ENCODE measurements at regions not wholly inside any gene's neighbourhood (a gene's known extent, or its start where the extent isn't known, plus 50 kb on each side); places are given as distances from the start of the nearest gene placed in this dataset.
"Not testable (repeated sequence)": the region's sequence is repeated elsewhere in the genome, so short reads cannot be mapped to it uniquely, and the experiment has no call there.

DNA sequence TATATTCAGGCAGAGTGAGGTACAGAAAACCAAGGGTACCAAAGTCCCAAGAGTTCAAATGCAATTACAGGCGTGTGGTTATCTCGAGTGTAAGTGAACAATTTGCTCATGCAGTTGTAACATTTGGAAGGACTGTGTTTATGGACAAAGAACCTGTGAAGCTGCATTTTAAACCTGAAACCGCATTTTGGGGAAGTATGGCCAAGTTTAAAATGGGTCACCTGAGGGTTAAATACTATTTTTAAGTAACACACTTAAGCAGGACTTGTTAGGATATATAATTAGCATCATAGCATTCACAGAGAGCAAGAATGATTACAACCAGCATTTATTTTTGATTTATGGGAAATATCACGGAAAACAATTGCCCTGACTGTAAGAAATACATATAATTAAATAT is 79.1 kb upstream of the LCORL start:
- no peak for DNase-seq

DNA sequence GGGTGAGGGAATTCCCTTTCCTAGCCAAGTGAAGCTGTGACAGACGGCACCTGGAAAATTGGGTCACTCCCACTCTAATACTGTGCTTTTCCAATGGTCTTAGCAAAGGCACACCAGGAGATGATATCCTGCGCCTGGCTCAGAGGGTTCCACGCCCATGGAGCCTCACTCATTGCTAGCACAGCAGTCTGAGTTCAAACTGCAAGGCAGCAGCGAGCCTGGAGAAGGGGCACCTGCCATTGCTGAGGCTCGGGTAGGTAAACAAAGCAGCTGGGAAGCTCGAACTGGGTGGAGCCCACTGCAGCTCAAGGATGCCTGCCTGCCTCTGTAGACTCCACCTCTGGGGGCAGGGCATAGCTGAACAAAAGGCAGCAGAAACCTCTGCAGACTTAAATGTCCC is 68.9 kb upstream of the LCORL start:
- DNase-seq = not testable (repeated sequence)

DNA sequence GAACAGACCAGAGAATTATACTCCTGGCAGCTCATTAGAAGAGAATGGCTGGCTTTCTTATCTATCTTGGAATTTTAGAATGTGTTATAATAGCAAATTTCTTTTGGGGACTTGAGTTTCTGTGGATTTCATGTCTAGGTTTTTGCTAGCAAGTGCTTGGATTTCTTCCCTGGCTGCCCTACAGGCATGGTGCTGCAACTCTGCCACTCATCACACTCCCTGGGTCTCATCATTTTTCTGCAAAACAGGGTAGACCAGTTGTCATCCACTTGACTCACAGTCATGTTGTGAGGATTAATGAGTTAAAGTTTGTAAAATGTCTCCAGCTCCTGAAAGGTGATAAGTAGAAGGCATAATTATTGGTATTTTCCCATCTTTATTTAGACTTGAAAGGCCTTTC is 60.7 kb upstream of the LCORL start:
- no peak for DNase-seq

DNA sequence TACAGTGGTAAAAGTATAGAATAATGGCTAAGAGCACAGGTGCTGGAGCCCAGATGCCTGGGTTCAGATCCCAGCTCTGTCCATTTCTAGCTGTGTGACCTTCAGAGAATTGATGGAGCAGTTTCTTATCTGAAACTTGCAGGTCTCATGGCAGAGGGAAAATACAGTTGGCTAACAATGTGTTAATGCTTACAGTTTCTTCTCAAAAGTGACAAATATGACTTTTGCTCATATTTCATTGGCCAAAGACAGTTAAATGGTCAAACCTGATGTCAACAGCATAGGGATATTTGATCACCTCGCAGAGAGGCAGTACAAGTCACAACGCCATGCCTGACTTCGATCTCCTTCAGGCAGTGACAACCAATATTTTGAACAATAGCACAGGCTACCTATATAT is 60.2 kb upstream of the LCORL start:
- DNase-seq = no peak

DNA sequence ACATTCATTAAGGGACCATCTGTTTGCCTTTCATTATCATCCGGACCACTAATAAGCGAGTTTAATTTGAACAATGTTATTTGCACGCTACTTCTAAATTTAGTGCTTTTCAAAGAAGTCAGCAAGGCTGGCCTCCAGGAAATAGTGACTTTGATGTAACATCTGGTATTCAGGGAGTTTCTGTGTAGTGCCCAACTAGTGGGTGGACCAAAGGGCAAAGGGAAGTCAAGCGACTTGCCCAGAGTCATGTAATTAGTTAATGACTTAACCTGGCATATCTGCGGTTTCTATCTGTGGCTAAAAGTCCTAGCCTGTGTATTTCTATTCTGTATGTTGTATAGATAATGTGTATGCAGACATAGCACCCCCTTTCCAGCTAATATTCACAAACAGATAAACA is 56.3 kb upstream of the LCORL start:
- DNase-seq = no peak

DNA sequence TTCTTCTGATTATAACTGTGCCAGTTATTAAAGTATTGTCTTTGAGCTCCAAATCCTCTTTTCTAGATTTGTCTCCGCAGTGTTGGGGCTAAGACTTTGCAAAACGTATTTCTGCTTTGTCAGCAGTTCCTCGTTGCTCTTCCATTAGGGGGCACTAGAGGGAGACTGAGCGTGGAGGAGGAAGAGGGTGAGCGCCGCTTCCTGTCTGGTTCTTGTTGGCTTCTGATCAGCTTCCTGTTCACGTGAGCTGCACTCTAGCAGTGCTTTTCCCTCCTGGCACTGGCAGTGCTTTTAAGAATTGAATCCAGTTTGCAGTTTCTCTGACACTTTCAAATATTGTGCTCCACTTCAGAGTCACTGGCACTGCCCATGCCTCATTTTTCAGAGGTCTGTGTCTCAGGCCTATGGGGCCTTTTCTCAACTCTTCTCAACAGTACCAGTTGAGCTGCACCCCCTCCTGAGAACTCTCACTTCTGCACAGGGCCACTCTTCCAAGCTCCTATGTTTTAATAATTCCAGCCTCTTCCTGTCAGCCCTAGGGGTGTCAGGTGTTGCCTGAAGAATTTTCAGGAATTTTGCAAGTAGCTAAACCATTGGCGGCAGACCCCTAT is 54.4 kb upstream of the LCORL start:
- no peak for DNase-seq

DNA sequence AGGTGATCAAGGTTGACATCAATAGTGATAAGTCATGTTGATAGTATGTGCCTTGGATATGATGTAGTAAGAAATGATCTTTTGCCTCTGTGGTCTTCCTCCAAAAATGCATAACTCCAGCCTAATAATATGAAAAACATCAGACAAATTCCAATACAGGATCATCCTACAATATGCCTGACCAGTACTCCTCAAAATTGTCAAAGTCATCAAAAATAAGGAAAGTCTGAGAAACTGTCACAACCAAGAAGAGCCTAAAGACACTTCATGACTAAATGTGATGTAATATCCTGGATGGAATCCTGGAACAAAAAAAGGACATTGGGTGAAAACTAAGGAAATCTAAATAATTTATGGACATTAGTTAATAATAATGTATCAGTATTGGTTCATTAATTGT is 50.3 kb upstream of the LCORL start:
- DNase-seq = no peak

Data from NCI-H2171 (cell line).